Glutamatergic neuron (in vitro differentiated cells): ENCODE measurements at regions not wholly inside any gene's neighbourhood (a gene's known extent, or its start where the extent isn't known, plus 50 kb on each side); places are given as distances from the start of the nearest gene placed in this dataset.
A peak's percentile ranks its signal among the peaks of the same experiment; 100 is the strongest.

Source experiments
- DNase-seq: peaks from one replicate; pipeline ENCODE4 v3.0.0; 2022
- H3K27ac Mint-ChIP-seq: one replicate; pipeline ENCODE4 v1.8.0; 2020; ENCODE audit warnings: mild to moderate bottlenecking, mixed read lengths, inconsistent platforms; ENCODE audit not compliant: unreplicated experiment
- H3K27me3 Mint-ChIP-seq: one replicate; pipeline ENCODE4 v1.8.0; 2020; ENCODE audit warnings: mild to moderate bottlenecking, moderate library complexity, mixed read lengths, inconsistent platforms; ENCODE audit not compliant: unreplicated experiment
- H3K36me3 Mint-ChIP-seq: one replicate; pipeline ENCODE4 v1.8.0; 2020; ENCODE audit warnings: mild to moderate bottlenecking, mixed read lengths, inconsistent platforms; ENCODE audit not compliant: unreplicated experiment
- H3K4me1 Mint-ChIP-seq: one replicate; pipeline ENCODE4 v1.8.0; 2020; ENCODE audit warnings: mild to moderate bottlenecking, low read depth, mixed read lengths, inconsistent platforms; ENCODE audit not compliant: unreplicated experiment
- H3K4me3 Mint-ChIP-seq: one replicate; pipeline ENCODE4 v1.8.0; 2020; ENCODE audit warnings: mild to moderate bottlenecking, mixed read lengths, inconsistent platforms; ENCODE audit not compliant: unreplicated experiment
- H3K9me3 Mint-ChIP-seq: one replicate; pipeline ENCODE4 v1.8.0; 2020; ENCODE audit warnings: mild to moderate bottlenecking, moderate library complexity, mixed read lengths, inconsistent platforms; ENCODE audit not compliant: unreplicated experiment
- CTCF ChIP-seq: fragments of 200-600 bp; sonication (generic); IDR thresholded peaks from one replicate; pipeline ENCODE4 v1.5.0; 2021; ENCODE audit not compliant: partially characterized antibody, unreplicated experiment

GRCh38 chr16:85187447-85187846 lies 75.2 kb upstream of the CIBAR2 start:
- peaks cover 10% of the 10 kb centered on the region for H3K27me3 Mint-ChIP-seq
- no peak overlapping the region for H3K27ac Mint-ChIP-seq
- peaks cover 13% of the 10 kb centered on the region for H3K4me1 Mint-ChIP-seq
- TF ChIP-seq CTCF = no peak
- DNase-seq = no peak
- H3K36me3 Mint-ChIP-seq = peaks cover 26% of the 10 kb centered on the region
- peaks cover 14% of the 10 kb centered on the region for H3K9me3 Mint-ChIP-seq
- H3K4me3 Mint-ChIP-seq = no peak overlapping the region

GRCh38 chr16:85187886-85188285 lies 75.6 kb upstream of the CIBAR2 start:
- no peak for DNase-seq
- H3K27ac Mint-ChIP-seq = no peak overlapping the region

GRCh38 chr16:85188822-85189672 lies 76.8 kb upstream of the CIBAR2 start:
- DNase-seq = no peak
- Mint-ChIP-seq H3K36me3 (peaks cover 19% of the 10 kb centered on the region), H3K27ac (no peak overlapping the region), H3K27me3 (peaks cover 4% of the 10 kb centered on the region), H3K4me3 (no peak overlapping the region), H3K4me1 (peaks cover 13% of the 10 kb centered on the region), H3K9me3 (peaks cover 7% of the 10 kb centered on the region)
- TF ChIP-seq CTCF = no peak

More at GRCh38 chr16:85187886-85188285, 75.6 kb upstream of the CIBAR2 start:
- Mint-ChIP-seq H3K4me3 (no peak overlapping the region), H3K9me3 (peaks cover 11% of the 10 kb centered on the region), H3K27me3 (peaks cover 7% of the 10 kb centered on the region), H3K36me3 (peaks cover 26% of the 10 kb centered on the region), H3K4me1 (peaks cover 13% of the 10 kb centered on the region)
- no peak for TF ChIP-seq CTCF

GRCh38 chr16:85190572-85190971 lies 78.3 kb upstream of the CIBAR2 start:
- peaks cover 7% of the 10 kb centered on the region for H3K36me3 Mint-ChIP-seq
- TF ChIP-seq CTCF = no peak
- peaks cover 2% of the 10 kb centered on the region for H3K9me3 Mint-ChIP-seq
- DNase-seq = no peak
- H3K4me1 Mint-ChIP-seq = peaks cover 23% of the 10 kb centered on the region
- no peak overlapping the region for H3K4me3 Mint-ChIP-seq
- no peak overlapping the region for H3K27ac Mint-ChIP-seq
- peaks cover 6% of the 10 kb centered on the region for H3K27me3 Mint-ChIP-seq

- Mint-ChIP-seq H3K4me3 (no peak overlapping the region), H3K27me3 (peaks cover 11% of the 10 kb centered on the region), H3K4me1 (peaks cover 30% of the 10 kb centered on the region), H3K27ac (peak overlapping the region; percentile 43), H3K36me3 (peaks cover 7% of the 10 kb centered on the region), H3K9me3 (peaks cover 4% of the 10 kb centered on the region)
- no peak for DNase-seq
- no peak for TF ChIP-seq CTCF
Observed at GRCh38 chr16:85191341-85191965, 79.2 kb upstream of the CIBAR2 start.
